Fibroblast of villous mesenchyme (primary cell): ENCODE measurements at regions not wholly inside any gene's neighbourhood (a gene's known extent, or its start where the extent isn't known, plus 50 kb on each side); places are given as distances from the start of the nearest gene placed in this dataset.

Source experiments
- DNase-seq: peaks from one replicate; pipeline ENCODE4 v3.0.0-alpha.2; 2010; ENCODE audit warnings: low read depth
- H3K4me3 ChIP-seq: 2 replicates; pipeline ENCODE4 v1.5.1; 2011; ENCODE audit warnings: low read depth, mild to moderate bottlenecking, low read length
- TF ChIP-seq, protein P1 (sequence below): IDR thresholded peaks from 2 replicates; pipeline ENCODE4 v1.5.1; 2012; ENCODE audit warnings: low read depth, mild to moderate bottlenecking, low read length; ENCODE audit not compliant: insufficient read depth

DNA sequence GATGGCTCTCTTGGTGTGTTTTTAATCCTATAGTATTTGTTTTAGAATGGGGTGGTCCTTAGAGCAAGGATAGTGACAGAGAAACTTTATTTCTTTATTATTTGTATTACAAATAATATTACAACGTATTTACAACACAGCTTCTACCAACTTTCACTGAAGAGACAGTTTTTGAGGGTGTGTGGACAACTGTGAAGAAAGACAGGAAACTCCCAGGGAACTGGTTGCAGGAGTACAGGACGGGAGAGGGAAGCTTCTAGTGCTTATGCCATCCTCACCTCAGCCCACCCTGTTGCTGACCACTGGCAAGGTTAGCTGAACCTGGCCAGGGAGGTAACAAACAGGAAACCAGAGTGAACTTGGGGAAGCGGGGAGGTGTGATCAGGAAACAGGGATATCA, 251.7 kb downstream of the BCL11A start:
- TF ChIP-seq, protein P1, sequence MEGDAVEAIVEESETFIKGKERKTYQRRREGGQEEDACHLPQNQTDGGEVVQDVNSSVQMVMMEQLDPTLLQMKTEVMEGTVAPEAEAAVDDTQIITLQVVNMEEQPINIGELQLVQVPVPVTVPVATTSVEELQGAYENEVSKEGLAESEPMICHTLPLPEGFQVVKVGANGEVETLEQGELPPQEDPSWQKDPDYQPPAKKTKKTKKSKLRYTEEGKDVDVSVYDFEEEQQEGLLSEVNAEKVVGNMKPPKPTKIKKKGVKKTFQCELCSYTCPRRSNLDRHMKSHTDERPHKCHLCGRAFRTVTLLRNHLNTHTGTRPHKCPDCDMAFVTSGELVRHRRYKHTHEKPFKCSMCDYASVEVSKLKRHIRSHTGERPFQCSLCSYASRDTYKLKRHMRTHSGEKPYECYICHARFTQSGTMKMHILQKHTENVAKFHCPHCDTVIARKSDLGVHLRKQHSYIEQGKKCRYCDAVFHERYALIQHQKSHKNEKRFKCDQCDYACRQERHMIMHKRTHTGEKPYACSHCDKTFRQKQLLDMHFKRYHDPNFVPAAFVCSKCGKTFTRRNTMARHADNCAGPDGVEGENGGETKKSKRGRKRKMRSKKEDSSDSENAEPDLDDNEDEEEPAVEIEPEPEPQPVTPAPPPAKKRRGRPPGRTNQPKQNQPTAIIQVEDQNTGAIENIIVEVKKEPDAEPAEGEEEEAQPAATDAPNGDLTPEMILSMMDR: no peak
- no peak for DNase-seq
- no peak overlapping the region for H3K4me3 ChIP-seq

DNA sequence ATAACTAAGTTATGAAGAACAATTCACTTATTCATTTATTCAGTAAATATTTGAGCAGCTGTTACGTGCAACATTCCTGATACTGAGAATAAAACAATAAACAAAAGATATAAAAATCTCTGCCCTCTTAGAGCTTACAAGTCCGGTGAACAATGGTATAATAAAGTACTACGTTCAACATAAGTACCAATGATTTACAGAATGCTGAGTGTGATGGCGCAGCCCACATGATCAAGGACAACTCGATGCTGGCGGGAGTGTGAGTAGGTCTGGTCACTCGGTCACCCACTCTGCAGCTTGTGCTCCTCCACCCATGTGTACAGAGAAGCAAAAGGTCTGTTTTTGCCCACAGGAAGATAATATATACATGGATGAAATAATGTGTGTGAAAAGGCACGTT, 254.3 kb downstream of the BCL11A start:
- H3K4me3 ChIP-seq: no peak overlapping the region
- TF ChIP-seq, protein P1: no peak
- no peak for DNase-seq

DNA sequence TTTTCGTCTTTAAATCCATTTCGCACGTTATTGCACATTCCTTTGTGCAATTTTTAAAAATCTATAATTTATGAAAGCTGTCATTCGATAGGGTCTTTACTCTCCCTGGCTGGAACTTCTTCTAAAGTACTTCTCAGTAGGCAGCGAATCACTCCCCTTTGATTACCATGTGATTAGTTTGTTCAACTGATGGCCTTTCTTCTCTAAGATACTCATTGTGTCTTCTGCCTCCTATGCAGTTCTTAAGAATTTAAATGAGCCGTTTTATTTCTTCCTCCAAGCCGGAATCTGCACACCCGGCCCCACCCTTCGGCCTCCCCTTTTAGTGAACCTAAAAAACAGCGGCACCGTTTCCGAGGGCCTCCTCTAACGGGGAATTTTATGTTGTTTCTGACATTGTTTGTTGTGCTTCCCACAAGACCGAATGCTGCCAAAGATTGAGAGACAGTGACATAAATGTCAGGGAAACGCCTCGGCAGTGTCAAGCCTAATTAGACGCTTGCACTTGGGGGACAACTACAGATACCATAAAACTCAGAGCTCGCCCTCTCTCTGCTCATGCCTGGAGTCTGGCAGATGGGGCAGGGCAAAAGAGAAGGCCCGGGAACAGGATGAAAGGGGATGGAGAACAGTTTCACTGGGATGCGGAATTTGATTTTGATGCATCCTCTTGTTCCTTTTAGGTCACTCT, 255.3 kb downstream of the BCL11A start:
- H3K4me3 ChIP-seq: no peak overlapping the region
- TF ChIP-seq, protein P1: no peak
- no peak for DNase-seq

DNA sequence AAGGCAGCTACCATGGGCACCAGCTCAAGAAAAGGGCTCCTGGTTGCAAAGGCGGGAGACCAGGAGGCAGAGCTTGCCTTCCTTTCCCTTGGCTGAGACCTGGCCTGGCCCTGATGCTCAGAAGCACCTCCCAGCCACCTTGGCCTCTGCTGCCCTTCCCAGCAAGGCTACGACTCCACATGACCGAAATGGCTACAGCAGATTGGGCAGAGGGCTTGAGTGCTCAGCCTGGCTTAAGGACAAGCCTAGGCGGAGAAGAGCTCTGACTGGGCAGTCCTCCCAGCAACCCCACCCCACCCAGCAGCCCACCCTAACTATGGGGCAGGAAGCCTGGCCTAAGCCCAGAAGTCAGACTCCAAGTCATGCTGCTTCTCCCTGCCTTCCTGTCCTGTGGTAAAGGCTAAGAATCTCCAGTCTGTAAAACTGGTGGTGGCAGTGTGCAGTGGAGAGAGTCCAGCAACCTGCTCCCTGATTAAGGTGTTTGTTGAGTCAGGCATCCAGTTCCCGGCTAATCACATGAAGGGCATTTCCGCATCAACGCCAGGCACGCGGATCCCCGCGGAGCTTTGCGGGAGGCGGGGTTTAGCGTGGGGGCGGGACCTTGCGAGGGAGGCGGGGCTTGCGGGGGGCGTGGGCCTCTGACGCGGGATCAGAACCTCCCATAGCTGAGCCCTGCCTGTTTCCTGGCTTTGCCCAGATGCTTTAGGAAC, 256.0 kb downstream of the BCL11A start:
- no peak overlapping the region for H3K4me3 ChIP-seq
- TF ChIP-seq, protein P1: no peak
- no peak for DNase-seq

DNA sequence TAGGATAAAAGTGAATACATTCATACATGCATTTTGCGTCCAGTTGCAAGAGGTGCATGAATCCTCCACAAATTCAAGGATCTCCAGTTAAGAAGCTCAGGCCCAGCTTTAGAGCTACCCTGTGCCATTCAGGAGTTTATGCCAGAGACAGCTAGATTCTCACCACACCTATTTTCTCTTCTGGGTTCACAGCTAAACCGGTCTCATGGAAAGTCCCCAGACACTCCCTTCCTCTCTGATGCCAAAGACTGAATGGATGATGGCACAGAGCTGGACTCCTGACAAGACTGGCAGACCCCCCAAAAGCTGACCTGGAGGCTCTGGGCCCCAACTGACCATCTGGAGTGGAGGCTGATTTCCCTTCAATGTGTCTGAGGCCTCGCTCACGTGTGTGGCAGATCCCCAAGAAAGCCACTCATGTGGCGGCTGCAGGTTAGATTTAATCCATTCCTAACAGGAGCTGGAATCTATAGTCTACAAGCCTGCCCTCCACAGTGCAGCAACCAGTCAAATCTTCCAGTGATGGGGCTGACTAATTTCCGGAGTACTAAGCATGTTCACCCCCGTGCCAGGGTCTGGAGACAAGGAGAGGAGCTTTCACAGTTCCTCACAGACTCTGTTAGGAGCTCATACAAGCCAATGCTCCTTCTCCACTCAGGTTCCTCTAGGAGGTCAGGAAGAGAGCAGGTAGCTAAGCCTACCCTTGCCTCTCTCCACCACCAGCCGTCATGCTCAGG, 257.1 kb downstream of the BCL11A start:
- no peak for DNase-seq
- H3K4me3 ChIP-seq: no peak overlapping the region
- TF ChIP-seq, protein P1: no peak

DNA sequence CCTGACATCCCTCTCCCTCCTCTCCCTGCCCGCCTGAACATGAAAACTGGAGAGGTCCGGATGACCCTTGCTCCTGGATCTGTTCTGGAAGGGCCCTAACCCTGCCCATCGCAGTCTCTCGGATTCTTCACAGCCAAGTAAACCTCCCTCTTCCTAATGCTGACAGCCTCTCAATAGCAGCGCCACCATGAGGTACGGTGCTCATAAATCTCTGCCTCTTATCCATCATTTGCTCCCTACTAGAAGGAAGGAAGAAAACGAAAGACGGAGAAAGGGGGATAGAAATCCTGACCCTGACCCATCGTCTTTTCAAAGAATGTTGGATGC, 257.9 kb downstream of the BCL11A start:
- no peak for DNase-seq
- TF ChIP-seq, protein P1: no peak
- no peak overlapping the region for H3K4me3 ChIP-seq
